HepG2 (cell line): ENCODE measurements at regions not wholly inside any gene's neighbourhood (a gene's known extent, or its start where the extent isn't known, plus 50 kb on each side); places are given as distances from the start of the nearest gene placed in this dataset.

Experiments
- FLYWCH1 ChIP-seq: sonication (generic); formaldehyde crosslinking; IDR thresholded peaks from 2 replicates; pipeline ENCODE4 v1.8.1; 2023; ENCODE audit warnings: mild to moderate bottlenecking, missing genetic modification reagents
- MAX ChIP-seq: IDR thresholded peaks from 2 replicates; pipeline ENCODE4 v1.6.1; 2012; ENCODE audit warnings: inconsistent platforms

GRCh38 chr20:24815931-24816330 lies 133.1 kb upstream of the CST7 start:
- TF ChIP-seq MAX (no peak), FLYWCH1 (CRISPR knock-in tag) (no peak)
